GM19240 (cell line): ENCODE measurements at regions not wholly inside any gene's neighbourhood (a gene's known extent, or its start where the extent isn't known, plus 50 kb on each side); places are given as distances from the start of the nearest gene placed in this dataset.
"Not testable (repeated sequence)": the region's sequence is repeated elsewhere in the genome, so short reads cannot be mapped to it uniquely, and the experiment has no call there.

Source experiments
- DNase-seq: peaks from one replicate; pipeline ENCODE4 v3.0.0; 2011; ENCODE audit warnings: low spot score; ENCODE audit not compliant: insufficient read length

DNA sequence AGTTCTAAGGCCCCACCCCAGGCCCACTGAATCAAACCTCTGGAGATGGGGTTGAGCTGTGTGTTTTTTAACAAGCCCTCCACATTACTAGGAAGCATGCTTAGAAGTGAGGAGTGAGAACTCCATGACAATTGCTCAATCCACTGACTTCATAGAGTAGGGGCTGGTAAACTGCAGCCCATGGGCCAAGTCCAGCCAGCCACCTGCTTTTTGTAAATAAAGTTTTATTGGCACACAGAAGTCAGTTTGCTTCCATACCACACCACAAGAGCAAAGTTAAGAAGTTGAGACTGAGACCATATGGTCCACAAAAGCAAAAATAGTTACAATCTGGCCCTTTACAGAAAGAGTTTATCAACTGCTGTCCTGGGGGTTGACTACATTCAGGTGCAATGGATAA, 309.2 kb downstream of the SETD4 start:
- DNase-seq = no peak

GRCh38 chr21:35749904-35750303, 310.4 kb downstream of the SETD4 start:
- no peak for DNase-seq

DNA sequence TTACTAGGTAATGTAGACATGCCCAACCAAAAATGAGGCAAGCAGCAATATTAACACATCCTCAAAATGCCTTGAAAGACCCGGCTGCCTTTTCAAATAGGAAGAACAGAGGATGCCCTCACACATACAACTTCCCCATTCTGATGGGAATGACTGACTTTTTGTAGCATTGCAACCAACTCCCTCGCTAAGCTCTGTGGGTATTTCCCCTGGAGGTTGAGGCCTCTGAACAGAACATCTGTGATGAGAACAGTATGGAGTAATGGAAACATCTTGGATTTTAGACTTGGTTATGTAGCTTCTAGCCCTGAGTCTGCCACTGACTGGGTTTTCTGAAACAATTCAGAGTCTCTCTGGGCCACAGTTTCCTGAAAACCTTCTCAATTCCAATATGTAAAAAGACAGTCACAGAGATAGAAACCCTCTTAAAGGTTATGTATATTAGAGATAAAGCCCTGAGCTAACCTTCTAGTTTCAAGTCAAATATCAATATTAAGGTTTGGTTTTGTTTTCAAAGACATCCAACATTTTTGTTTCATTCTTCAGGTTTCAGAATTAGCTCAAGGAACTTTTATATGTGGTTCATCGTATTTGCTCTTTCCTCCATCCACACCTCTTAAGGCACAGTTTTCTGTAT, 311.5 kb downstream of the SETD4 start:
- DNase-seq = no peak

GRCh38 chr21:35743571-35743970, 316.8 kb downstream of the SETD4 start:
- DNase-seq = no peak

DNA sequence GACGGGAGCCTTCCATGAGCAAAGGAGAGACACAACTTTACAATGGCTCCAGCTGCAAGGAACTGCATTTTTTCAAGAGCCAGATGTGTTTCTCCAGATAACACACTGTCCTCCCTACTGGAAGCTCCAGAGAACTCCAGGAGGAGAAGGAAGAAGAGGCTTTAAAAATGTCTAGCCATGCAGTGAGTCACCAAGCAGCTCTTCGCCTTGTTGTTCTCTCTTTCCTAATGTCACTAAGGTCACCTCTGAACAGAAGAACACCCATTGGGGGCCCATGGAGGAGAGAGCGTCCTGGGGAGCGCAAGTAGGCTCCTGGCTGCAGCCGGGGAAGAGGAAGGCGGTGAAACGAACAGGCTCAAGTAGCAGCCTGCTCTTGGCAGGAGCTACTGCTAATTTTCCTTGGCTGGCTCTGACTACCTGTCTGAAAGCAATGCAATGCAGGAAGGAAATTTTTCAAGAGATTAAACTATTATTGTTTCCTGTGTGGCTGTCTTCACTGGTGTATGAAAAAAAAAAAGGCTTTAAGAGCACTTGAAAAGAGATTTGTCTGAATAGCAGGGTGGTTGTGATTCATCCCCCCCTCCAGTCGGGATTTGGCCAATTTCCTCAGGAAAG, 321.9 kb downstream of the SETD4 start:
- DNase-seq = no peak

DNA sequence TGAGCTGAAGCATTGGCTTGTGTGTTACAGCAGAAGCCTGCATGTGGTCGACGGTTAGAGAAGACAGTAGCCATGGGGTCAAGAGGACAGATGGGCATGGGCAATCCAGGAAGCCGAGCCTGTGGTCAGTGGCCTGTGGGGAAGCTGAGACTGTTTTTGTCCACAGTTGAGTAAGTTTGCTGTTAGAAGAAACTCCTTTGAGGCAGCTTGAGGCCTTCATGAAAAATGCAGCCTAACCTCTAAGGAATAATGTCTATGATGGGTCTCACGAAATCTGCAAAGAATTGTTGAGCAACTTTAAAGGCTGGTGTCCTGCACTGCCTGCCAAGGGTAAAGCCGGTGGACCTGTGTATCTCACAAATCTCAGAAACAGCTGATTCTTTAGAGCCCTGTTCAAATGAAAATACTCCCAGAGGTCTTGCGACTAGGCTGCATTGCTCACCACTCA, 322.4 kb downstream of the SETD4 start:
- DNase-seq = no peak

- DNase-seq = no peak
Observed at GRCh38 chr21:35737449-35737848, 322.9 kb downstream of the SETD4 start.

DNA sequence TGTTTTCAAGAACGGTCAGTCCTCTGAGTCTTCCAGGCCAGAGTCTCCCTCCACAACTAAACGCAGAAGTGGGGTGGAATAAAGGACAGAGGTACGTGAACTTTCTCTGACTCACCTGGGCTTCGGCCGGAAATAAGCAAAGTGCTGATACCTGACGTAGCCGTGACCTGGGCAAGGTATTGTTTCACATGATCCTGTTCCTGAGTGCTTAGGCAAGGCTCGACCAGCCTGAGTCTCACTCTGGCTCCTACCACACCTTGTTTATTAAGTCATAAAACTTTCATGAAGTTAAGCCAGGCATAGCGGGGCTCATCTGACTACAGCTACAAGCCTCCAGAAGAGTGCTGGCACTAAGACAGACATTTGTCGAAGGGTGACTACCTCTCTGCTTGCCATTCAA, 327.5 kb downstream of the SETD4 start:
- no peak for DNase-seq

GRCh38 chr21:35730325-35730724, 330.0 kb downstream of the SETD4 start:
- no peak for DNase-seq

DNA sequence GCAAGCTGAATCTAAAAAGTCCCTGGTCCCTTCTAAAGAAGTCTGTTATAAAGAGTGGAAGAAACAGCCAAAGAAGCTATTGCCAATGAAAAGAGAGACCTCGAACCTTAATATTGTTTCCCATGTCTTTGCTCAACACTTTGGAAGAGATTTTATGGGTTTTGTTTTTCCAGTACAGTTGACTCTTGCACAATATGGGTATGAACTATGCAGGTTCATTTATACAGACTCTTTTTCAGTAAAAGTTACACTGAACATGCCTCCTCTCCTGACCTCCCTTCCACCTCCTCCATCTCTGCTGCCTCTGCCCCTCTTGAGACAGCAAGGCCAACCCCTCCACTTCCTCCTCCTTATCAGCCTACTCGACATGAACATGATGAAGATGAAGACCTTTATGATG, 332.5 kb downstream of the SETD4 start:
- DNase-seq = no peak

DNA sequence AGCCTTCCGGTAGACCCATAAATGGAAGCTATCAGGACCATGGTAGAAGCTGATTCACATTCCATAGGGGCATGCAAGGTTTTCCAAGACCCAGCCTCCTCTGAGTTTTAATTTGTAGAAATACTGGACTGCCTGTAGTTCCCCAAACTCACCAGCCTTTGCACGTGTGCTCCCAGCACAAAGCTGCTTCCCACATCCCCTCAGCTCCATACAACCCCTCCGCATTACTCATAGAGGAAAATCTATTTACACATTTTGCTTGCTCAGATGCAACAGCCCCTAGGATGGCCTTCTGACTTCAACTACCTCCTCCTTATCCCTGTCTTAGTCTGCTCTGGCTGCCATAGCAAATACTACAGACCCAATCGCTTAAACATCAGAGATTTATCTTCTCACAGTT, 336.2 kb downstream of the SETD4 start:
- no peak for DNase-seq

- no peak for DNase-seq
Observed at GRCh38 chr21:35721701-35722100, 338.6 kb downstream of the SETD4 start.

DNA sequence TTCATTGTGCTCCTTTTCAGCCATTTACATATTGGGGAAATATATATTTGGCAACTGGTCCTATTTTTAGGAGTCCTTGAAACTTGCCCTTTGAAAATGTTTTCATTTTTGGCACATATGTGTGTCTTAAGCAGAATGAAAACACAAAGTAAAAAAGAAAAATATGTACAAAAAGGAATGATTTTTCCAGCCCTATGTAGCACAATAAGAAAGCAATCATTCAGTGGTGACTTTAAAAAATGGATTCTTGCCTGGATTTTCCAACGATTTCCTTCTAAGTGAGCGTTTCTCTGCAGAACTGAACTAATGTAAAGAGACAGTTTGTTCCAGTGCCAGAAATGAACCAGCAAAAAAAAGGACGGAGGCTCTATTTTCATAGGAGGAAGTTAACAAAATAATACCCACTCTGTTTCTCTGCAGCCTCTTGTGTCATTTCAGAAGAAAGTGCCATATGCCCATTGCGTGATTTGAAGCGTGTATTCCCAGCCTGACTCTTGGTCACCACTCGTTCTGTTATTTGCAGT, 340.1 kb downstream of the SETD4 start:
- DNase-seq = no peak

DNA sequence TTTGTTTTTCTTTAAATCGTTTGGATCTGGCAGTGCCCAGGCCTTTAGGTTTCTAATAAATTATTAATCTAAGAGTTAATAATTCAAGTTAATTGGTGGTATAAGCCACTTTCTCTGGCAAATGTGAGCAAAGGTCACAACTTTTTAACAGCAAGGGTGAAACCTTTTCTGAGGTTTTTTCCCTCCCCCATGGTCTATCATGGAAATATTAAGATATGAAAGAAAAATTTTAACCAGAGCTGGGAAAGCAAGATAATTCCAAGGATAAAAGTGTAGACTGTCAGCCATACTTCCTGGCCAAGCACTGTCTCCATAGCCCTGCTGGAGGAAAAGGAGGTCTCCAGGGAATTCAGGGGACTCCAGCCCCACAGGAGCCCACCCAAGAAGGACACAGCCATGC, 341.2 kb downstream of the SETD4 start:
- no peak for DNase-seq

GRCh38 chr21:35716876-35717565, 343.3 kb downstream of the SETD4 start:
- DNase-seq = no peak

- DNase-seq = no peak
Observed at GRCh38 chr21:35713914-35714313, 346.4 kb downstream of the SETD4 start.

DNA sequence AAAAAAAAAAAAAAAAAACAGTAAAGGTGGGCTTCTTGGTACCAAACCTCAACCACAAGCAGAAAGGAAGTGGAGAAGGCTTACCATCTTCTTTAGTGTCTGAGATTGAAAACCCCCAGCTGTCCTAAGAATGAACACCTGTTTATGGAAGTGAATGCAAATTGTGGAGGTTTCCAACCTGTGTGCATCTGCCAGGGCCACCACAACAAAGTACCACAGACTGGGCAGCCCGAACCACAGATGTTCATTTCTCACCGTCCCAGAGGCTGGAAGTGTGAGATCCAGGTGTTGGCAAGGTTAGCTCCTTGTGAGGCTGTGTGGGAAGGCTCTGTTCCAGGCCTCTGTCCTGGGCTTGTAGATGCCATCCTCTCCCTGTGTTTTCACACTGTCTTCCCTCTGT, 348.7 kb downstream of the SETD4 start:
- no peak for DNase-seq

GRCh38 chr21:35711213-35711612, 349.1 kb downstream of the SETD4 start:
- DNase-seq = no peak

DNA sequence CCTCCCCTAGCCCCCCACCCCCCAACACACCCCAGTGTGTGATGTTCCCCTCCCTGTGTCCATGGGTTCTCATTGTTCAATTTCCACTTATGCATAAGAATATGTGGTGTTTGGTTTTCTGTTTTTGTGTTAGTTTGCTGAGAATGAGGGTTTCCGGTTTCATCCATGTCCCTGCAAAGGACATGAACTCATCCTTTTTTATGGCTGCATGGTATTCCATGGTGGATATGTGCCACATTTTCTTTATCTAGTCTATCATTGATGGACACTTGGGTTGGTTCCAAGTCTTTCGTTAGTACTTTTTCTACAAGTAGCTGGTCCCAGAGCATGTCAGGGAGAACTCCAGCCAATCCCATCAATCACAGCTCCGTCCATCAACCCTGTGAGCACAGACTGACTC, 350.3 kb downstream of the SETD4 start:
- DNase-seq = not testable (repeated sequence)

GRCh38 chr21:35705888-35706287, 354.4 kb downstream of the SETD4 start:
- DNase-seq = no peak

DNA sequence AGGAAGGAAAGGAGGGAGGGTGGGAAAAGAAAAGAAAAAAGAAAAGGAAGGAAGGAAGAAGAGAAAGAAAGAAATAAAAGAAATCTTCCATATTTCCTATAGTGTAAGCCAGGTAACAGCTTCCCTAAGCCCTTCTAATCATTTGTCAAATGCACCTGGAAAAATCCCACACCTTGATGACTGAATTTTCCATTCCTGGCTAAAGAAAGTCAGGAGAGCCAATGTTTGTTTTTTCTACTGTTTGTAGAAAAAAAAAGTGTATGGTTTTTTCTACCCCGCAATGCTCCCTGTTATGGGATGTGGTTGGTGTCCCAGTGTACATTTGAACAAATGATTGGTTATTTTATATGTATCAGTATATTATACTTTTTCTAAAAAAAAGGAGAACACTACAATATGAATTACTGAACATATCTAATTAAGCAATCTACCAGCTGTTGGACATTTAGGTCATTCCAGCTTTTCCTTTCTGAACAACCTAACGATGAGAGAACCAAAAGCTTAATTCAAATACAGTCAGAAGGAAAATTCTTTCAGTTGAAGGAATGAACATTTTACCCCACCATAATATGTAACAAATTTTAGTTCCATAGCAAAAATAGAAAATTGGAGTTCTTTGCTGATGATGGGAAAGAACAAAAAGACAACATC, 355.0 kb downstream of the SETD4 start:
- no peak for DNase-seq

- DNase-seq = no peak
Observed at GRCh38 chr21:35703704-35704103, 356.6 kb downstream of the SETD4 start.
